Loucy (cell line): ENCODE measurements at regions not wholly inside any gene's neighbourhood (a gene's known extent, or its start where the extent isn't known, plus 50 kb on each side); places are given as distances from the start of the nearest gene placed in this dataset.

Experiments used
- H2AFZ ChIP-seq: fragments of 200-600 bp; sonication (generic); 2 replicates; pipeline ENCODE4 v1.6.0; 2016; ENCODE audit warnings: antibody characterized with exemption, mild to moderate bottlenecking, low read length, moderate library complexity
- H3F3A ChIP-seq: fragments of 200-600 bp; 2 replicates; pipeline ENCODE4 v1.6.0; 2016; ENCODE audit warnings: antibody characterized with exemption, low read depth, mild to moderate bottlenecking
- H3K27me3 ChIP-seq: fragments of 200-600 bp; sonication (generic); 2 replicates; pipeline ENCODE4 v1.6.1; 2014; ENCODE audit warnings: low read length, mild to moderate bottlenecking; ENCODE audit not compliant: insufficient read depth, poor library complexity, severe bottlenecking
- H3K36me3 ChIP-seq: fragments of 200-600 bp; sonication (generic); 2 replicates; pipeline ENCODE4 v1.6.1; 2016; ENCODE audit warnings: low read length; ENCODE audit not compliant: insufficient read depth
- H3K4me1 ChIP-seq: fragments of 200-600 bp; sonication (generic); 2 replicates; pipeline ENCODE4 v1.5.1; 2014; ENCODE audit warnings: low read length, mild to moderate bottlenecking; ENCODE audit not compliant: insufficient read depth, poor library complexity, severe bottlenecking
- H3K4me2 ChIP-seq: fragments of 200-600 bp; sonication (generic); 2 replicates; pipeline ENCODE4 v1.6.0; 2014; ENCODE audit warnings: antibody characterized with exemption, low read length, low read depth, mild to moderate bottlenecking; ENCODE audit not compliant: poor library complexity, severe bottlenecking
- H3K4me3 ChIP-seq: fragments of 200-600 bp; sonication (generic); 2 replicates; pipeline ENCODE4 v1.5.1; 2014; ENCODE audit warnings: low read length, mild to moderate bottlenecking, mixed read lengths; ENCODE audit not compliant: poor library complexity, severe bottlenecking
- H3K79me2 ChIP-seq: fragments of 200-600 bp; sonication (generic); 2 replicates; pipeline ENCODE4 v1.6.1; 2014; ENCODE audit warnings: low read length; ENCODE audit not compliant: insufficient read depth
- H3K9ac ChIP-seq: fragments of 200-600 bp; sonication (generic); 2 replicates; pipeline ENCODE4 v1.6.0; 2014; ENCODE audit warnings: mild to moderate bottlenecking, low read depth, low read length, moderate library complexity; ENCODE audit not compliant: poor library complexity, severe bottlenecking
- H3K9me2 ChIP-seq: fragments of 200-600 bp; sonication (generic); replicated peaks from 2 replicates; pipeline ENCODE4 v1.6.1; 2016; ENCODE audit warnings: low read depth, low read length, mixed read lengths
- H3K9me3 ChIP-seq: fragments of 200-600 bp; sonication (generic); 2 replicates; pipeline ENCODE4 v1.6.1; 2014; ENCODE audit warnings: mild to moderate bottlenecking, antibody characterized with exemption, low read length, low read depth; ENCODE audit not compliant: insufficient read depth
- H4K20me1 ChIP-seq: fragments of 200-600 bp; sonication (generic); 2 replicates; pipeline ENCODE4 v1.6.0; 2014; ENCODE audit warnings: antibody characterized with exemption, low read length, mild to moderate bottlenecking; ENCODE audit not compliant: insufficient read depth, poor library complexity, severe bottlenecking
- EZH2phosphoT487 ChIP-seq: fragments of 200-600 bp; IDR thresholded peaks from 2 replicates; pipeline ENCODE4 v1.6.1; 2018; ENCODE audit warnings: antibody characterized with exemption, mild to moderate bottlenecking, moderate library complexity, borderline replicate concordance
- TF ChIP-seq, protein P1 (sequence below): fragments of 200-600 bp; sonication (generic); conservative IDR thresholded peaks from 2 replicates; pipeline ENCODE4 v1.5.1; 2014; ENCODE audit warnings: mild to moderate bottlenecking, antibody characterized with exemption, low read length

DNA sequence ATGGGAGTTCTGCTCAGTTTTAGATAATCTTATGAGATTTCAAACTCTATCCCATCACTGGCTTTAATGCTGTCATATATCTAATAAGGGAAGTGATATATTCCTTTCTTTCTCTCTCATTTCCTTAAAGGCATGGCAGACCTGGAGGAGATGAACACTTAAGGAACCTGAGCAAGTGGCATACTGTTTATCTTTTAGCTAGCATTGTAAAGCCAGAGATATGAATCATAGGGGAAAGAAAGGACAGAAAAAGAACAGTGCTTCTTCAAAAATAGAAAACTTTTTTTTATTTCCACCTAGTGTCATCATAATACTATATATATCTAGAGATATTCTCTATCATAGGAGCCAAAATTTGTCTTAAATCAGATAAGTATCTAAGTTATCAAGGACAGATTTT is 68.3 kb upstream of the PSMA6 start:
- Histone ChIP-seq H3K9me2 (no peaks in the 10 kb centered on the region), H3K79me2 (no peaks in the 10 kb centered on the region), H3K36me3 (no peaks in the 10 kb centered on the region; the same call in 1 of the 2 replicates), H3K4me2 (no peak overlapping the region), H3F3A (no peaks in the 10 kb centered on the region), H3K4me3 (no peak overlapping the region), H3K27me3 (no peaks in the 10 kb centered on the region), H3K9me3 (no peaks in the 10 kb centered on the region), H4K20me1 (no peaks in the 10 kb centered on the region), H2AFZ (no peak overlapping the region), H3K9ac (no peak overlapping the region), H3K4me1 (no peaks in the 10 kb centered on the region)
- TF ChIP-seq, protein P1, sequence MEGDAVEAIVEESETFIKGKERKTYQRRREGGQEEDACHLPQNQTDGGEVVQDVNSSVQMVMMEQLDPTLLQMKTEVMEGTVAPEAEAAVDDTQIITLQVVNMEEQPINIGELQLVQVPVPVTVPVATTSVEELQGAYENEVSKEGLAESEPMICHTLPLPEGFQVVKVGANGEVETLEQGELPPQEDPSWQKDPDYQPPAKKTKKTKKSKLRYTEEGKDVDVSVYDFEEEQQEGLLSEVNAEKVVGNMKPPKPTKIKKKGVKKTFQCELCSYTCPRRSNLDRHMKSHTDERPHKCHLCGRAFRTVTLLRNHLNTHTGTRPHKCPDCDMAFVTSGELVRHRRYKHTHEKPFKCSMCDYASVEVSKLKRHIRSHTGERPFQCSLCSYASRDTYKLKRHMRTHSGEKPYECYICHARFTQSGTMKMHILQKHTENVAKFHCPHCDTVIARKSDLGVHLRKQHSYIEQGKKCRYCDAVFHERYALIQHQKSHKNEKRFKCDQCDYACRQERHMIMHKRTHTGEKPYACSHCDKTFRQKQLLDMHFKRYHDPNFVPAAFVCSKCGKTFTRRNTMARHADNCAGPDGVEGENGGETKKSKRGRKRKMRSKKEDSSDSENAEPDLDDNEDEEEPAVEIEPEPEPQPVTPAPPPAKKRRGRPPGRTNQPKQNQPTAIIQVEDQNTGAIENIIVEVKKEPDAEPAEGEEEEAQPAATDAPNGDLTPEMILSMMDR = no peak
- TF ChIP-seq EZH2phosphoT487 = no peak

GRCh38 chr14:35224615-35225014 is 67.6 kb upstream of the PSMA6 start:
- no peaks in the 10 kb centered on the region for H3K4me1 ChIP-seq
- H2AFZ ChIP-seq = no peak overlapping the region
- no peaks in the 10 kb centered on the region for H3K27me3 ChIP-seq
- H3F3A ChIP-seq = no peaks in the 10 kb centered on the region
- TF ChIP-seq, protein P1 = no peak
- no peak for TF ChIP-seq EZH2phosphoT487
- H3K79me2 ChIP-seq = no peaks in the 10 kb centered on the region
- no peaks in the 10 kb centered on the region for H3K9me3 ChIP-seq
- no peak overlapping the region for H3K9ac ChIP-seq
- no peaks in the 10 kb centered on the region; the same call in 1 of the 2 replicates for H3K36me3 ChIP-seq
- H3K9me2 ChIP-seq = no peaks in the 10 kb centered on the region
- no peaks in the 10 kb centered on the region for H4K20me1 ChIP-seq
- no peak overlapping the region for H3K4me3 ChIP-seq
- no peak overlapping the region for H3K4me2 ChIP-seq

GRCh38 chr14:35229084-35229791 is 62.9 kb upstream of the PSMA6 start:
- peaks cover 15% of the 10 kb centered on the region for H3K4me1 ChIP-seq
- no peaks in the 10 kb centered on the region for H3K9me3 ChIP-seq
- no peaks in the 10 kb centered on the region for H3K27me3 ChIP-seq
- H3F3A ChIP-seq = no peaks in the 10 kb centered on the region
- no peaks in the 10 kb centered on the region for H3K79me2 ChIP-seq
- no peak overlapping the region for H2AFZ ChIP-seq
- no peaks in the 10 kb centered on the region for H3K36me3 ChIP-seq
- H3K9ac ChIP-seq = no peak overlapping the region
- H3K9me2 ChIP-seq = no peaks in the 10 kb centered on the region
- TF ChIP-seq EZH2phosphoT487 = no peak
- TF ChIP-seq, protein P1 = peak; percentile 71
- H3K4me2 ChIP-seq = no peak overlapping the region
- H3K4me3 ChIP-seq = no peak overlapping the region
- H4K20me1 ChIP-seq = no peaks in the 10 kb centered on the region
